KMS-11 (cell line): ENCODE measurements at regions not wholly inside any gene's neighbourhood (a gene's known extent, or its start where the extent isn't known, plus 50 kb on each side); places are given as distances from the start of the nearest gene placed in this dataset.

Experiments used
- H2AFZ ChIP-seq: fragments of 200-600 bp; sonication (generic); 2 replicates; pipeline ENCODE4 v1.6.1; 2016; ENCODE audit warnings: antibody characterized with exemption, mixed run types, low read depth
- H3K27ac ChIP-seq: fragments of 200-600 bp; sonication (generic); 2 replicates; pipeline ENCODE4 v1.6.1; 2016; ENCODE audit warnings: mild to moderate bottlenecking, mixed run types
- H3K27me3 ChIP-seq: fragments of 200-600 bp; sonication (generic); 2 replicates; pipeline ENCODE4 v1.6.1; 2017; ENCODE audit warnings: mild to moderate bottlenecking, low read depth, mixed run types, moderate library complexity; ENCODE audit not compliant: insufficient read depth
- H3K36me3 ChIP-seq: fragments of 200-600 bp; sonication (generic); 2 replicates; pipeline ENCODE4 v1.6.1; 2017; ENCODE audit warnings: mild to moderate bottlenecking, mixed run types; ENCODE audit not compliant: insufficient read depth
- H3K4me1 ChIP-seq: fragments of 200-600 bp; sonication (generic); 2 replicates; pipeline ENCODE4 v1.6.1; 2016; ENCODE audit warnings: mild to moderate bottlenecking, low read depth, mixed run types; ENCODE audit not compliant: poor library complexity, severe bottlenecking
- H3K4me2 ChIP-seq: fragments of 200-600 bp; sonication (generic); 2 replicates; pipeline ENCODE4 v1.7.0; 2016; ENCODE audit warnings: mild to moderate bottlenecking, mixed run types
- H3K4me3 ChIP-seq: fragments of 200-600 bp; sonication (generic); IDR thresholded peaks from 2 replicates; pipeline ENCODE4 v1.6.1; 2017; ENCODE audit warnings: low read depth, low read length, mixed read lengths; ENCODE audit not compliant: insufficient read depth
- H3K79me2 ChIP-seq: fragments of 200-600 bp; sonication (generic); 2 replicates; pipeline ENCODE4 v1.6.1; 2016; ENCODE audit warnings: low read depth, mixed run types; ENCODE audit not compliant: insufficient read depth
- H3K9ac ChIP-seq: fragments of 200-600 bp; sonication (generic); 2 replicates; pipeline ENCODE4 v1.6.1; 2016; ENCODE audit warnings: mild to moderate bottlenecking, mixed run types
- H4K20me1 ChIP-seq: fragments of 200-600 bp; sonication (generic); 2 replicates; pipeline ENCODE4 v1.6.1; 2016; ENCODE audit warnings: mild to moderate bottlenecking, mixed run types; ENCODE audit not compliant: insufficient read depth
- CTCF ChIP-seq: fragments of 200-600 bp; sonication (generic); conservative IDR thresholded peaks from 2 replicates; pipeline ENCODE4 v1.6.1; 2017; ENCODE audit warnings: low read depth, mild to moderate bottlenecking, antibody characterized with exemption, low read length, moderate library complexity, mixed read lengths

GRCh38 chrX:84893897-84894296, 109.8 kb upstream of the APOOL start:
- Histone ChIP-seq H3K9ac (no peak overlapping the region), H4K20me1 (no peaks in the 10 kb centered on the region)
- TF ChIP-seq CTCF: no peak

GRCh38 chrX:84907324-84907968, 96.2 kb upstream of the APOOL start:
- Histone ChIP-seq H3K27ac (no peak overlapping the region), H3K4me1 (no peaks in the 10 kb centered on the region), H4K20me1 (no peaks in the 10 kb centered on the region), H3K36me3 (no peaks in the 10 kb centered on the region), H3K79me2 (no peaks in the 10 kb centered on the region), H3K27me3 (no peaks in the 10 kb centered on the region), H3K9ac (no peak overlapping the region), H3K4me3 (no peak overlapping the region), H3K4me2 (no peak overlapping the region), H2AFZ (no peak overlapping the region)
- TF ChIP-seq CTCF: no peak

More at GRCh38 chrX:84893897-84894296, 109.8 kb upstream of the APOOL start:
- no peaks in the 10 kb centered on the region for H3K79me2 ChIP-seq
- no peaks in the 10 kb centered on the region for H3K36me3 ChIP-seq
- no peak overlapping the region for H3K4me3 ChIP-seq
- no peak overlapping the region for H2AFZ ChIP-seq
- H3K4me2 ChIP-seq: no peak overlapping the region
- H3K27ac ChIP-seq: no peak overlapping the region
- no peaks in the 10 kb centered on the region for H3K4me1 ChIP-seq
- H3K27me3 ChIP-seq: no peaks in the 10 kb centered on the region

- H3K27ac ChIP-seq: no peak overlapping the region
- no peak overlapping the region for H3K4me2 ChIP-seq
- no peak overlapping the region for H3K9ac ChIP-seq
- no peaks in the 10 kb centered on the region for H4K20me1 ChIP-seq
- no peak overlapping the region for H2AFZ ChIP-seq
- no peaks in the 10 kb centered on the region for H3K36me3 ChIP-seq
- no peak overlapping the region for H3K4me3 ChIP-seq
- no peaks in the 10 kb centered on the region for H3K27me3 ChIP-seq
- no peaks in the 10 kb centered on the region for H3K4me1 ChIP-seq
- no peaks in the 10 kb centered on the region for H3K79me2 ChIP-seq
- TF ChIP-seq CTCF: no peak
Measured at GRCh38 chrX:84909151-84909550, 94.5 kb upstream of the APOOL start.

GRCh38 chrX:84924624-84925023, 79.1 kb upstream of the APOOL start:
- Histone ChIP-seq H3K4me2 (no peak overlapping the region), H3K79me2 (no peaks in the 10 kb centered on the region), H2AFZ (no peak overlapping the region), H4K20me1 (no peaks in the 10 kb centered on the region), H3K36me3 (no peaks in the 10 kb centered on the region), H3K27me3 (no peaks in the 10 kb centered on the region), H3K9ac (no peak overlapping the region), H3K4me3 (no peak overlapping the region), H3K4me1 (no peaks in the 10 kb centered on the region), H3K27ac (no peak overlapping the region)
- TF ChIP-seq CTCF: no peak
